PC-3 (cell line): ENCODE measurements at regions not wholly inside any gene's neighbourhood (a gene's known extent, or its start where the extent isn't known, plus 50 kb on each side); places are given as distances from the start of the nearest gene placed in this dataset.

Experiments
- ATAC-seq: fragments of 200-7000 bp; cut with Tn5 transposase; 2 replicates; pipeline ENCODE4 v1.9.1; 2020; ENCODE audit warnings: mild to moderate bottlenecking, moderate library complexity
- BruUV-seq: library from RNA; stranded (reverse); fragments of 400-500 nt; replicated peaks from 2 replicates; lab custom pipeline; 2021; lab: Mats Ljungman, UMichigan
- CTCF ChIA-PET: fragments of 300-600 bp; sonication (Branson Sonifier 250); formaldehyde crosslinking; loops from one replicate; lab custom pipeline; 2022; ENCODE audit warnings: antibody characterized with exemption; lab: Charles Lee
- POLR2A ChIA-PET: fragments of 300-600 bp; sonication (Branson Sonifier 250); formaldehyde crosslinking; loops from one replicate; lab custom pipeline; 2022; ENCODE audit warnings: antibody characterized with exemption; ENCODE audit not compliant: unreplicated experiment; lab: Charles Lee
- DNase-seq: peaks from one replicate; pipeline ENCODE4 v3.0.0-alpha.2; 2015
- H2AFZ ChIP-seq: fragments of 300-600 bp; sonication (generic); 2 replicates; pipeline ENCODE4 v1.6.0; 2016; ENCODE audit warnings: antibody characterized with exemption, low read length
- H3F3A ChIP-seq: fragments of 300-600 bp; sonication (generic); one replicate; pipeline ENCODE4 v1.6.0; 2017; ENCODE audit warnings: antibody characterized with exemption, low read length, control low read depth, mild to moderate bottlenecking; ENCODE audit not compliant: unreplicated experiment
- H3K27ac ChIP-seq: fragments of 300-600 bp; sonication (generic); 2 replicates; pipeline ENCODE4 v1.5.1; 2016; ENCODE audit warnings: mild to moderate bottlenecking, low read length
- H3K27me3 ChIP-seq: fragments of 300-600 bp; sonication (generic); 2 replicates; pipeline ENCODE4 v1.6.1; 2016; ENCODE audit warnings: low read length, mixed read lengths
- H3K36me3 ChIP-seq: fragments of 300-600 bp; sonication (generic); 2 replicates; pipeline ENCODE4 v1.6.1; 2016; ENCODE audit warnings: low read depth, mixed run types, low read length, mixed read lengths
- H3K4me1 ChIP-seq: fragments of 300-600 bp; sonication (generic); 2 replicates; pipeline ENCODE4 v1.5.1; 2016; ENCODE audit warnings: low read length; ENCODE audit not compliant: insufficient read depth
- H3K4me2 ChIP-seq: fragments of 300-600 bp; sonication (generic); 2 replicates; pipeline ENCODE4 v1.6.0; 2016; ENCODE audit warnings: low read length
- H3K4me3 ChIP-seq: fragments of 300-600 bp; sonication (generic); 2 replicates; pipeline ENCODE4 v1.5.1; 2016; ENCODE audit warnings: mild to moderate bottlenecking, low read length, mixed read lengths
- H3K79me2 ChIP-seq: fragments of 300-600 bp; sonication (generic); 2 replicates; pipeline ENCODE4 v1.6.1; 2017; ENCODE audit warnings: low read length, mixed read lengths
- H3K9ac ChIP-seq: fragments of 300-600 bp; sonication (generic); 2 replicates; pipeline ENCODE4 v1.6.0; 2016; ENCODE audit warnings: mild to moderate bottlenecking, low read length
- H3K9me2 ChIP-seq: fragments of 300-600 bp; sonication (generic); replicated peaks from 2 replicates; pipeline ENCODE4 v1.6.1; 2016; ENCODE audit warnings: mixed run types, low read length, mixed read lengths
- H3K9me3 ChIP-seq: fragments of 300-600 bp; sonication (generic); 2 replicates; pipeline ENCODE4 v1.6.1; 2016; ENCODE audit warnings: low read length, mixed read lengths
- H4K20me1 ChIP-seq: fragments of 300-600 bp; sonication (generic); 2 replicates; pipeline ENCODE4 v1.6.1; 2016; ENCODE audit warnings: low read length, mixed read lengths
- EZH2 ChIP-seq: fragments of 300-600 bp; sonication (generic); IDR thresholded peaks from one replicate; pipeline ENCODE4 v1.6.1; 2017; ENCODE audit warnings: antibody characterized with exemption, mild to moderate bottlenecking, low read length; ENCODE audit not compliant: unreplicated experiment
- EZH2phosphoT487 ChIP-seq: fragments of 300-600 bp; sonication (generic); IDR thresholded peaks from 2 replicates; pipeline ENCODE4 v1.6.1; 2018; ENCODE audit warnings: mild to moderate bottlenecking, antibody characterized with exemption, low read length, borderline replicate concordance
- intact Hi-C: fragments of 100-400 bp; cut with micrococcal nuclease; formaldehyde crosslinking; loops from 2 replicates; pipeline ENCODE4 v1.9.0; 2023
- TF ChIP-seq, protein P1 (sequence below): fragments of 300-600 bp; sonication (generic); conservative IDR thresholded peaks from 2 replicates; pipeline ENCODE4 v1.5.1; 2017; ENCODE audit warnings: antibody characterized with exemption, low read depth, mild to moderate bottlenecking, low read length

GRCh38 chr3:5058471-5058951 lies 63.6 kb upstream of the ARL8B start:
- Histone ChIP-seq H3K79me2 (no peaks in the 10 kb centered on the region), H3K4me1 (peaks cover 16% of the 10 kb centered on the region), H2AFZ (no peak overlapping the region), H3K9ac (no peak overlapping the region), H3K27ac (peak overlapping the region; percentile 27), H3K9me3 (no peaks in the 10 kb centered on the region), H3K9me2 (no peaks in the 10 kb centered on the region), H4K20me1 (no peaks in the 10 kb centered on the region), H3K4me2 (0 out of 2 replicates have a peak overlapping the region, but pooled peaks have one; percentile 14), H3K4me3 (no peak overlapping the region), H3K27me3 (no peaks in the 10 kb centered on the region), H3F3A (no peaks in the 10 kb centered on the region), H3K36me3 (no peaks in the 10 kb centered on the region)
- DNase-seq: peak; percentile 61
- ATAC-seq: peak; percentile 32
- no TSS peak for BruUV-seq
- POLR2A ChIA-PET: no interaction called here
- intact Hi-C loops: loop anchor here (1.0 to 5.0 kb wide), 3 partner anchors 72 to 402 kb away; no protein-coding TSS in a partner anchor
- TF ChIP-seq, protein P1, sequence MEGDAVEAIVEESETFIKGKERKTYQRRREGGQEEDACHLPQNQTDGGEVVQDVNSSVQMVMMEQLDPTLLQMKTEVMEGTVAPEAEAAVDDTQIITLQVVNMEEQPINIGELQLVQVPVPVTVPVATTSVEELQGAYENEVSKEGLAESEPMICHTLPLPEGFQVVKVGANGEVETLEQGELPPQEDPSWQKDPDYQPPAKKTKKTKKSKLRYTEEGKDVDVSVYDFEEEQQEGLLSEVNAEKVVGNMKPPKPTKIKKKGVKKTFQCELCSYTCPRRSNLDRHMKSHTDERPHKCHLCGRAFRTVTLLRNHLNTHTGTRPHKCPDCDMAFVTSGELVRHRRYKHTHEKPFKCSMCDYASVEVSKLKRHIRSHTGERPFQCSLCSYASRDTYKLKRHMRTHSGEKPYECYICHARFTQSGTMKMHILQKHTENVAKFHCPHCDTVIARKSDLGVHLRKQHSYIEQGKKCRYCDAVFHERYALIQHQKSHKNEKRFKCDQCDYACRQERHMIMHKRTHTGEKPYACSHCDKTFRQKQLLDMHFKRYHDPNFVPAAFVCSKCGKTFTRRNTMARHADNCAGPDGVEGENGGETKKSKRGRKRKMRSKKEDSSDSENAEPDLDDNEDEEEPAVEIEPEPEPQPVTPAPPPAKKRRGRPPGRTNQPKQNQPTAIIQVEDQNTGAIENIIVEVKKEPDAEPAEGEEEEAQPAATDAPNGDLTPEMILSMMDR: no peak
- no peak for TF ChIP-seq EZH2
- TF ChIP-seq EZH2phosphoT487: no peak
- CTCF ChIA-PET: interaction anchor here (0.8 to 1.9 kb wide), 4 partner anchors 75 to 347 kb away, joined by 3 to 21 read pairs (median 8); no protein-coding TSS in a partner anchor

DNA sequence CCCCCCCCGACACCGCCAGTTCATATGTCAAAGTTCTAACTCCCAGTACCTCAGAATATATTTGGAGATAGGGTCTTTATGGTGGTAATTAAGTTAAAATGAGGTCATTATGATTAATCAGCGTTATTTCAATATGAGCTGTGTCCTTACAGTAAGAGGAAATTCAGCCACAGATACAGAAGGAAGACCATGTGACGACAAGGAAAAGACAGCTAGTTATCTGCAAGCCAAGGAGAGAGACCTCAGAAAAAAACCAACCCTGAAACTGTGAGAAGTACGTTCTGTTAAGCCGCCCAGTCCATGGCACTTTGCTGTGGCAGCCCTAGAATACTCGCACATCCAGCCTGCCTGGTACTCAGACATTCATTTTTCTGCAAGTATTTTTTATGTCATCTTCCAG lies 62.3 kb upstream of the ARL8B start:
- H3K4me3 ChIP-seq: no peak overlapping the region
- BruUV-seq: no TSS peak
- ChIA-PET CTCF (interaction anchor here (0.6 kb wide), 2 partner anchors 27 to 339 kb away, joined by 3 to 6 read pairs; no protein-coding TSS in a partner anchor), POLR2A (no interaction called here)
- no peaks in the 10 kb centered on the region for H3K27me3 ChIP-seq
- no peaks in the 10 kb centered on the region for H3K36me3 ChIP-seq
- H3F3A ChIP-seq: no peaks in the 10 kb centered on the region
- no peaks in the 10 kb centered on the region for H3K9me3 ChIP-seq
- TF ChIP-seq, protein P1: no peak
- no peak overlapping the region for H3K9ac ChIP-seq
- H3K79me2 ChIP-seq: no peaks in the 10 kb centered on the region
- intact Hi-C loops: loop anchor here (2.0 to 5.0 kb wide), 2 partner anchors 73 to 387 kb away; no protein-coding TSS in a partner anchor
- H3K4me2 ChIP-seq: no peak overlapping the region
- no peak overlapping the region for H2AFZ ChIP-seq
- DNase-seq (no peak), ATAC-seq (no peak)
- H3K9me2 ChIP-seq: no peaks in the 10 kb centered on the region
- H3K27ac ChIP-seq: no peak overlapping the region
- H4K20me1 ChIP-seq: no peaks in the 10 kb centered on the region
- peaks cover 16% of the 10 kb centered on the region for H3K4me1 ChIP-seq

- no peaks in the 10 kb centered on the region for H3K36me3 ChIP-seq
- no peak overlapping the region for H3K27ac ChIP-seq
- H3K4me2 ChIP-seq: no peak overlapping the region
- intact Hi-C loops: no loop called here
- H3K9me3 ChIP-seq: no peaks in the 10 kb centered on the region
- TF ChIP-seq, protein P1: no peak
- TF ChIP-seq EZH2: no peak
- no peak for TF ChIP-seq EZH2phosphoT487
- no peak overlapping the region for H3K4me3 ChIP-seq
- no peaks in the 10 kb centered on the region for H3K79me2 ChIP-seq
- no peak overlapping the region for H3K9ac ChIP-seq
- ATAC-seq (no peak), DNase-seq (no peak)
- H4K20me1 ChIP-seq: no peaks in the 10 kb centered on the region
- ChIA-PET CTCF (no interaction called here), POLR2A (no interaction called here)
- no TSS peak for BruUV-seq
- peaks cover 16% of the 10 kb centered on the region for H3K4me1 ChIP-seq
- H2AFZ ChIP-seq: no peak overlapping the region
- no peaks in the 10 kb centered on the region for H3K9me2 ChIP-seq
- no peaks in the 10 kb centered on the region for H3F3A ChIP-seq
- no peaks in the 10 kb centered on the region for H3K27me3 ChIP-seq
Observed at GRCh38 chr3:5061218-5061569, 60.9 kb upstream of the ARL8B start.
